IMR-90 (cell line): ENCODE measurements at regions not wholly inside any gene's neighbourhood (a gene's known extent, or its start where the extent isn't known, plus 50 kb on each side); places are given as distances from the start of the nearest gene placed in this dataset.

Source experiments
- ATAC-seq: fragments of 200-7000 bp; cut with Tn5 transposase; 2 replicates; pipeline ENCODE4 v1.9.1; 2020; ENCODE audit warnings: low read depth, mild to moderate bottlenecking, moderate library complexity
- BruUV-seq: library from RNA; stranded (reverse); fragments of 400-500 nt; replicated peaks from 2 replicates; lab custom pipeline; 2021; lab: Mats Ljungman, UMichigan
- CTCF ChIA-PET: fragments of 300-600 bp; formaldehyde crosslinking; extraction: SDS; loops from one replicate; lab custom pipeline; 2021; ENCODE audit warnings: antibody characterized with exemption; lab: Yijun Ruan, JAX
- POLR2A ChIA-PET: fragments of 300-600 bp; sonication (Branson Sonifier 250); formaldehyde crosslinking; loops from one replicate; lab custom pipeline; 2022; ENCODE audit warnings: antibody characterized with exemption; ENCODE audit not compliant: unreplicated experiment; lab: Charles Lee
- DNase-seq: peaks from one replicate; pipeline ENCODE4 v3.0.0; 2013
- H2AFZ ChIP-seq: replicated peaks from 2 replicates; pipeline ENCODE3; 2013; ENCODE audit warnings: low read length, mild to moderate bottlenecking; ENCODE audit not compliant: poor library complexity
- H2AK5ac ChIP-seq: 2 replicates; pipeline ENCODE4 v1.6.1; 2013; ENCODE audit warnings: low read depth, low read length, inconsistent platforms
- H2AK9ac ChIP-seq: replicated peaks from 2 replicates; pipeline ENCODE3; 2013; ENCODE audit warnings: mild to moderate bottlenecking, low read depth, low read length, moderate library complexity; ENCODE audit not compliant: poor library complexity
- H2BK120ac ChIP-seq: 2 replicates; pipeline ENCODE4 v1.6.1; 2013; ENCODE audit warnings: low read depth, low read length, inconsistent platforms
- H2BK15ac ChIP-seq: 3 replicates; pipeline ENCODE4 v1.6.1; 2013; ENCODE audit warnings: low read depth, low read length, inconsistent platforms
- H2BK20ac ChIP-seq: 2 replicates; pipeline ENCODE4 v1.6.1; 2013; ENCODE audit warnings: low read depth, mild to moderate bottlenecking, inconsistent platforms, low read length, moderate library complexity
- H2BK5ac ChIP-seq: 2 replicates; pipeline ENCODE4 v1.6.1; 2013; ENCODE audit warnings: mild to moderate bottlenecking, low read depth, low read length, inconsistent platforms; ENCODE audit not compliant: poor library complexity, severe bottlenecking
- H3K14ac ChIP-seq: replicated peaks from 2 replicates; pipeline ENCODE4 v1.6.1; 2013; ENCODE audit warnings: low read depth, low read length, inconsistent platforms
- H3K18ac ChIP-seq: 2 replicates; pipeline ENCODE4 v1.6.1; 2013; ENCODE audit warnings: low read depth, low read length, control low read depth
- H3K23ac ChIP-seq: 2 replicates; pipeline ENCODE4 v1.6.1; 2013; ENCODE audit warnings: low read depth, low read length, inconsistent platforms
- H3K27ac ChIP-seq: 2 replicates; pipeline ENCODE4 v1.5.1; 2013; ENCODE audit warnings: mild to moderate bottlenecking, control low read depth, low read length; ENCODE audit not compliant: insufficient read depth
- H3K27me3 ChIP-seq: 2 replicates; pipeline ENCODE4 v1.6.1; 2013; ENCODE audit warnings: low read length; ENCODE audit not compliant: control insufficient read depth, insufficient read depth
- H3K36me3 ChIP-seq: 2 replicates; pipeline ENCODE4 v1.6.1; 2013; ENCODE audit warnings: low read length, mixed read lengths; ENCODE audit not compliant: control insufficient read depth, insufficient read depth
- H3K4ac ChIP-seq: 2 replicates; pipeline ENCODE4 v1.6.1; 2013; ENCODE audit warnings: low read depth, low read length, inconsistent platforms
- H3K4me1 ChIP-seq: 2 replicates; pipeline ENCODE4 v1.6.1; 2013; ENCODE audit warnings: low read length, mixed read lengths; ENCODE audit not compliant: control insufficient read depth, insufficient read depth
- H3K4me2 ChIP-seq: 2 replicates; pipeline ENCODE4 v1.6.1; 2013; ENCODE audit warnings: low read depth, mild to moderate bottlenecking, control low read depth, low read length, moderate library complexity
- H3K4me3 ChIP-seq: 2 replicates; pipeline ENCODE4 v1.5.1; 2013; ENCODE audit warnings: low read depth, mild to moderate bottlenecking, control low read depth, low read length, moderate library complexity; ENCODE audit not compliant: insufficient read depth
- H3K56ac ChIP-seq: 2 replicates; pipeline ENCODE4 v1.6.1; 2013; ENCODE audit warnings: low read length, inconsistent platforms; ENCODE audit not compliant: insufficient read depth; ENCODE audit errors: extremely low read depth
- H3K79me1 ChIP-seq, 2 experiments: 2 replicates each; pipeline ENCODE4 v1.6.1; 2013; ENCODE audit warnings: low read length in 2 of 2, inconsistent platforms in 1 of 2, low read depth in 1 of 2
- H3K9ac ChIP-seq: 2 replicates; pipeline ENCODE4 v1.6.1; 2013; ENCODE audit warnings: low read depth, low read length, control low read depth
- H3K9me1 ChIP-seq: 2 replicates; pipeline ENCODE4 v1.6.1; 2013; ENCODE audit warnings: low read length, inconsistent platforms; ENCODE audit not compliant: insufficient read depth
- H3K9me3 ChIP-seq: 2 replicates; pipeline ENCODE4 v1.6.1; 2013; ENCODE audit warnings: low read length; ENCODE audit not compliant: control insufficient read depth, insufficient read depth
- H4K20me1 ChIP-seq: 2 replicates; pipeline ENCODE4 v1.6.1; 2013; ENCODE audit warnings: low read length, inconsistent platforms; ENCODE audit not compliant: insufficient read depth
- H4K5ac ChIP-seq: 2 replicates; pipeline ENCODE4 v1.6.1; 2013; ENCODE audit warnings: mild to moderate bottlenecking, low read depth, low read length, control low read depth
- H4K8ac ChIP-seq, 2 experiments: 2 replicates each; pipeline ENCODE4 v1.6.1; 2013; ENCODE audit warnings: low read depth in 2 of 2, low read length in 2 of 2, control low read depth in 1 of 2, inconsistent platforms in 1 of 2
- H4K91ac ChIP-seq: 2 replicates; pipeline ENCODE4 v1.6.1; 2013; ENCODE audit warnings: low read depth, low read length, inconsistent platforms; ENCODE audit not compliant: insufficient read depth
- FOS ChIP-seq: fragments of 150-350 bp; IDR thresholded peaks from 2 replicates; pipeline ENCODE4 v1.6.1; 2016; ENCODE audit warnings: low read depth, low read length
- WGBS, 2 experiments: methylation state at CpG; one replicate each; pipeline versions ENCODE4 v1.1.5 to v1.1.7; 2013; ENCODE audit warnings: missing lambda C conversion rate in 2 of 2; ENCODE audit not compliant: insufficient read length in 1 of 2; ENCODE audit errors: extremely low coverage in 2 of 2; 5-methylcytosine and 5-hydroxymethylcytosine counted together
- dilution Hi-C: fragments of 300-500 bp; cut with HindIII; formaldehyde crosslinking; loops from one replicate; pipeline ENCODE4 v1.14.3; 2018; ENCODE audit warnings: low sequenced_read_pairs; ENCODE audit not compliant: unreplicated experiment
- in situ Hi-C: fragments of 300-500 bp; cut with MboI; formaldehyde crosslinking; loops from 3 replicates; pipeline ENCODE4 v1.14.3; 2019; ENCODE audit warnings: low sequenced_read_pairs, inconsistent platforms, mixed read lengths
- intact Hi-C: fragments of 100-400 bp; cut with micrococcal nuclease; formaldehyde crosslinking; loops from 2 replicates; pipeline ENCODE4 v1.10.0; 2022

DNA sequence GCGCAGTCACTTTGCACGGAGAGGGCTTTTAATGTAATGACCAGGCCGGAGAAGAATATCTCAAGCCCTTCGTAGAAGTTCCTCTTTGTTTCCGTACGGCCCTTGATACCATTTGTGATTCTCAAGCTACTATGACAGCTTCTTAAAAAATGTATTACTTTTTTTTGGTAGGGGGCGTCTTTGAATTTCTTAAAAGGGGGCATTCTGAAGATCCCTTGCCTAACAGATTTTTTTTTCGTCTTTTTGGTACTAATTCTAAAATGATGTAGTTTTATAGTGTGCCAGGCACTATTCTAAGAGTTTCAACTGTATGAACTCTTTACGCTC lies 614.0 kb downstream of the MCTP2 start:
- H2AFZ ChIP-seq: no peak overlapping the region
- H3K9me1 ChIP-seq: no peaks in the 10 kb centered on the region
- H4K5ac ChIP-seq: no peak overlapping the region
- TF ChIP-seq FOS: no peak
- H2AK9ac ChIP-seq: no peak overlapping the region
- no peak overlapping the region for H2BK20ac ChIP-seq
- no peak overlapping the region for H4K8ac ChIP-seq
- no TSS peak for BruUV-seq
- DNase-seq (no peak), ATAC-seq (no peak)
- in situ Hi-C loops: no loop called here
- H2BK5ac ChIP-seq: no peak overlapping the region
- H2AK5ac ChIP-seq: no peak overlapping the region
- no peaks in the 10 kb centered on the region for H3K4me1 ChIP-seq
- no peak overlapping the region for H3K4me3 ChIP-seq
- peaks cover 4% of the 10 kb centered on the region for H3K9me3 ChIP-seq
- WGBS, 2 experiments: 20% methylated on average over 2 of the region's 9 CpGs; no CpG with 5 or more reads in 1 of the 2 experiments
- dilution Hi-C loops: no loop called here
- no peak overlapping the region for H3K23ac ChIP-seq
- no peak overlapping the region for H2BK15ac ChIP-seq
- H3K56ac ChIP-seq: no peak overlapping the region
- no peak overlapping the region for H4K91ac ChIP-seq
- H3K9ac ChIP-seq: no peak overlapping the region
- H3K79me1 ChIP-seq: no peaks in the 10 kb centered on the region
- no peak overlapping the region for H3K27ac ChIP-seq
- no peaks in the 10 kb centered on the region for H3K27me3 ChIP-seq
- H3K4me2 ChIP-seq: no peak overlapping the region
- no peaks in the 10 kb centered on the region for H4K20me1 ChIP-seq
- H3K14ac ChIP-seq: no peak overlapping the region
- no peaks in the 10 kb centered on the region for H3K36me3 ChIP-seq
- intact Hi-C loops: no loop called here
- CTCF ChIA-PET: no interaction called here
- no peak overlapping the region for H3K18ac ChIP-seq
- H3K4ac ChIP-seq: no peak overlapping the region
- H2BK120ac ChIP-seq: no peak overlapping the region
- POLR2A ChIA-PET: no interaction called here
